ENCODE measurements at regions not wholly inside any gene's neighbourhood (a gene's known extent, or its start where the extent isn't known, plus 50 kb on each side); places are given as distances from the start of the nearest gene placed in this dataset.
"Not testable (repeated sequence)": the region's sequence is repeated elsewhere in the genome, so short reads cannot be mapped to it uniquely, and the experiment has no call there.

DNA sequence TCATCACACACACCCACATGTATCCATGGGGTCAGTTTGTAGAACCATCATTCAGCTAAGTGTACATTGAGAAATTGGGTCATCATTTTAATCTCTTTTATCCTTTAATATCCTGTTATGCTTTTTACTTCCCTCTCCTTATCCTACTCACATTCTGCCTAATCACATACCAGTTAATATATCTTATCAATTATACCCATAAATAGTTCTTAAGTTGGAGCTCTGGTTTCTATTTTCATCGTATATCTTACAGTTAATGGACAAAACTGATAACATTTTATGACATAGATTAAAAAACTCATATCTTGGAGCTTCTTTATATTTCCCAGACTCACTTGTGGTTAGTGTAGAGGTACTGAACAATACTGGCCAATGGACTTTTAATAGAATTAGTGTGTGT is 729.5 kb upstream of the LCORL start:
- intact Hi-C loops (cut with DNase I): loop anchor here (10.0 kb wide), 1 partner anchor 1086 kb away; no protein-coding TSS in a partner anchor
- ATAC-seq: no peak

DNA sequence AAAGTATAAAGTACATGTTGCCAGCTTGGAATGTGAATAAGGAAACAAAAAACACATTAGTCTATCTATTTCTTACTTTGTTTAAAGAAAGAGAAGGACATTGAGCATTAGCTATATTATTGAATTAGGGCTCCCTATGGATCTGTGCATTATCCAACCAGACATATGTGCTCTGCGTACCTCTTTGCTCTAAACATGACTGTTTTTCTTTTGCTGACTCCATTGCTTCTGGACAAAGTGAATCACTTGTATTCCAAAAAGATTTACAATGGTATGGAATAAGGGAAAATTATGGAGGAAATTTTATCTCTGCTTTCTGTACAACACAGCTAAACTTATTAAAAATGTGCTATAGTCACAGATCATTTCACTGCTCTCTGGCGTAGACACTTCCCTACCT is 727.8 kb upstream of the LCORL start:
- DNase-seq (ENCODE audit: low spot score) (no peak), ATAC-seq (no peak)
- intact Hi-C loops (cut with DNase I): no loop called here

More for the DNA sequence above, 729.5 kb upstream of the LCORL start:
- DNase-seq (ENCODE audit: low spot score): no peak

DNA sequence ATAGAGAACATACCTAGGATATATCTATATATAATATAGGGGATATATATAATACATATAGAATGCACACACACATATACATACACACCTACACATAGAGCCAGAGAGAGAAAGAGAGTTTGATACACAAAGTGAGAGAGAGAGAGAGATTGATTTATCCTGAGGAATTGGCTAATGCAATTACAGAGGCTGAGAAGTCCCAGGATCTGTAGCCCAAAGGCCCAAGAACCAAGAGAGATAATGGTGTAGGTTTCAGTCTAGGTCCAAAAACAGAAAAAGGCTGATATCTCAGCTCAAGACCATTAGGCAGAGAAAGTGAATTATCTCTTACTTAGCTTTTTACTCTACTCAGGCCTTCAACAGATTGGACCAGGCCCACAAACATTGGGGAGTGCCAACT is 715.0 kb upstream of the LCORL start:
- DNase-seq (ENCODE audit: low spot score) (no peak), ATAC-seq (no peak)
- intact Hi-C loops (cut with DNase I): no loop called here

DNA sequence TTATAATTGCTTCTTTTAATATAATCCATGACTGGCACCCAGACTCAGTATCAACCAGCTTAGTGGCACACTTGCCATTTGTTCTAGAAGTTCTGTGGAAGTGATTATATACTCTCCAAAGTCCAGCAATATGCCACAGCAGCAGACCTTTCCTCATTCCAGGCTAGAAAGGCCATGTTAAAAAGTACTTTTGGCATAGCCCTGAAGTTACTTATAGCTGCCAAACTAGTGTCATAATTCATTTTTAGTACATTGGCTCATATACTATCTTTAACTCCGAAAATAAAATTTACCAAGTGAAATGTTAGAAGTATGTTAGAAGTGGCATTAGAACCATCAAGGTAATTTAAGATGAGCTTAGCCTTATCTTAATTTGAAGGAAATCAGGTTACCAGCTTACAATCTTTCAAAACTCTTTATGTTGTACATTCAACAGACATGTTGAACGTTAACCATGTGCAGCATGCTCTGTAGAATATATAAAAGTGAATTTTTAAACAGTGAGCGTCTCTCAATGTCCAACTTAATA is 714.2 kb upstream of the LCORL start:
- intact Hi-C loops (cut with DNase I): no loop called here
- ATAC-seq: no peak
- DNase-seq (ENCODE audit: low spot score): no peak

DNA sequence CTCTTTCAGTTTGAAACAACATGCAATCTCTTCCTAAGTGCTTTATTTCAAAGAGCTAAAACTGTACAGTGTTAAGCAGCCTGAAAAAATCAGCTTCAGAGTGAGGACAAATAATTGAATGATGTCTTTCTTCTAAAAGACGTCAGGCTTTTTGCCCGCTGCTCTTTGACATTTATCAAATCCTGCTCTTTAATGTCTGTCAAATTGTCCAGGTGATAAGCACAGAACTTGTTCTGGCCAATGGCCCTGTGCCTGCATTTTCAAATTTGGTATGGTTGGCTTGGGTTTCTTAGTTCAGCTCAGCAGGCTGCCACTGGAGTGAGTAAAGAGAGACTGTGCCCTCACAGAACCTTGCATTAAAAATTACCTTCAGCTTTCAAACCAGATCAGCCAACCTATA is 712.9 kb upstream of the LCORL start:
- ATAC-seq: no peak
- intact Hi-C loops (cut with DNase I): no loop called here
- no peak for DNase-seq (ENCODE audit: low spot score)

DNA sequence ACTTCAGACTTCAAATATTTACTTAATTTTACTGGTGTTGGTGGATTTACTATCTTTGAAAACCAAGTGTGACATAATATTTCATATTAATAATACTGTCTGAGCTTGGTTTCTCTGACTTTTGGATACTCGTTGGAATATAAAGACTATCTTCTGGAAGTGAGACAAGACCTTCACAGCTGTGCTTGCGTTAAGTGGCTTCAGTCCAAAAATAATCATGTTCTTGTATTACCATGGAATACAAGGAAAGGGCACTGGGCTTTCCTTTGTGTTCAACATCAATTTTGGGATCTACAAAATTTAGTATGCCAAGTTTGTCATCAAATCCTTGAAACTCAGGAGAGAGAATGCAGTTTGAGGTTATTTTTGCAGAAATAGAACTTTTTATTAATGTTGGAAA is 712.4 kb upstream of the LCORL start:
- ATAC-seq: no peak
- intact Hi-C loops (cut with DNase I): no loop called here

DNA sequence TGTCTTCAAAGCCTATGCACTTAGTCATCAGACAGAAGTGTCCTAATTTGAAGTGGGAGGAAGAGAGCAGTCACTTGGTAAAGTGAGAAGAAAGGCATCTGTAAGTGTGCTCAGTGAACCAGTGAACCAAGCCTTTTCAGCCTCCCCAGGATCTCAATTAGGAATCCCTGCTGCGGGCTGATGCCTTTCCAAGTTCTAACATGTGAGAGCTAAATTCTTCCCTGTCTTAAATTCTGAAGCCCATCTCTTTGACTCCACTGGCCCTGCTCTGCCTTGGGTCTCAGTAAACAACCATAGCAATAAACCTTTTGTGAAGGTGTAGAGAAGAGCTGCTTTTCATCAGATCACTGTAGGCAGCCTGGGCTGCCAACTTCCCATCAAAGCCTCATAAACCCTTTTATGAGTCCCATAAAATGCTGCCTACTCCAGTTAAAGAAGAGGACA is 701.2 kb upstream of the LCORL start:
- no peak for ATAC-seq
- DNase-seq (ENCODE audit: low spot score): no peak
- intact Hi-C loops (cut with DNase I): no loop called here

More for the DNA sequence above, 712.4 kb upstream of the LCORL start:
- DNase-seq (ENCODE audit: low spot score): no peak

DNA sequence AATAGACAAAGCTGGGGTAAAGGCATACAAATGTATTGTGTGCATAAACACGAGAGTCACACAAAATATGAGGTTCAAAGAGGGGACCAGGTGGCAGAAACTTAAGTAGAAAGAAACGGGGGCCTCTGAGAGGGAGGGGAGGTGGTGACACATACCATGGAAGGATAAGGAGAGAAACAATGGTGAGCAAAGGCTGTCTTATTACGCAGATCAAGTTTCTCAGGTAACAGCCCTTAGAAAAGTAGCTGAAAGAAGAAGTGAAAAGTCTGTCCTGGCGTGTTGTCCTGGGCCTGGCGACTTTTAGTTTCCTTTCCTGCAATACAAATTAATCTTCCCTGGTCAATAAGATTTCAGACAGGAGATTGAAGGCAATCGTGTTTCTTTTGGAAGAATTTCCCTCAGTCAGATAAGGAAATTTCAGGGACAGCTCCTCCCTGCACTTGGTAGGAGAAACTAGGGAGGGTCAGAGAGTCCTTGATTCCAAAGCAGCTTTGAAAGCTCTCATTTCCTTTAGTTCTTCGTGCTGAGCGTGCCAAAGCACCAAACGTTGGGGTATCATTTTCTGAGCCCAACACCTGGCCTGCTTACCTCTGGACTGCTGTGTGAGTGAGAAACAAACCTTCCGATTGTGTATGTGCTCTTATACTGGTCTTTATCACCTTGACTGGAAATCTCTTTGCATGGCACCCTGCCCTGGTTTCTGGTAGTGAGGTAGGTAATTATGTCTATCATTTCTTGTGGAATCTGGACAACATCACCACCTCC is 676.7 kb upstream of the LCORL start:
- DNase-seq (ENCODE audit: low spot score) (no peak), ATAC-seq (no peak)
- intact Hi-C loops (cut with DNase I): no loop called here

DNA sequence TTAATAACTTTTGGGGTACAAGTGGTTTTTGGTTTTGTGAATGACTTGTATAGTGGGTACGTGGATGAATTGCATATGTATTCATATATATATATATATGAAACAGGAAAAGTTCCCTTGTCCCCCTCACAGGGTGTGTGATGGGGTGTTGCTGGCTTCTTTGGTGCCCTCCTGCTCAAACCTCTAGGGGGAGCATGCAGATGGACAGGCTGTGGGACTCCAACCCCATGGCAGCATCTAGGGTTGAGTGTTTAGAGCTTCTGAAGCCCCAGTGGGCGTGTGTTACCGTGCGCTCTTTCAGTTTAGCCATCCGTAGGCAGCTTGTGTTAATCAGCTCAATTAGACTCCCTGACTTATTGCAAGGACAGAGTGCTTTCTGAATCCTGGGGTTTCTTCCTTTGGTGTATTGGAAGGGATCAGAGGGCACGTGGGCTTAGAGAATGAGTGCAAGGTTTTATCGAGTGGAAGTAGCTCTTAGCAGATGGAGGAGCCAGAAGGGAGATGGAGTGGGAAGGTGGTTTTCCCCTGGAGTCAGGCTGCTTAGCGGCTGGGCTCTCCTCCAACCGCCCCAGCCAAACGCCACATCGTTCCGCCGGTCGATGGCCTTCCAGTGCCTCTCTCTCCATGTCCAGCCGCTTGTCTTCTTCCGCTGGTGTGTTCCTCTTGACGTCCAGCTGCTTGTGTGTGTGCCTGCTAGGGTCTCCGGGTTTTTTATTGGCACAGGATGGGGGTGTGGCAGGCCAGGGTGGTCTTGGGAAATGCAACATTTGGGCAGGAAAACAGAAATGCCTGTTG is 674.4 kb upstream of the LCORL start:
- DNase-seq (ENCODE audit: low spot score) (no peak), ATAC-seq (no peak)
- intact Hi-C loops (cut with DNase I): no loop called here

DNA sequence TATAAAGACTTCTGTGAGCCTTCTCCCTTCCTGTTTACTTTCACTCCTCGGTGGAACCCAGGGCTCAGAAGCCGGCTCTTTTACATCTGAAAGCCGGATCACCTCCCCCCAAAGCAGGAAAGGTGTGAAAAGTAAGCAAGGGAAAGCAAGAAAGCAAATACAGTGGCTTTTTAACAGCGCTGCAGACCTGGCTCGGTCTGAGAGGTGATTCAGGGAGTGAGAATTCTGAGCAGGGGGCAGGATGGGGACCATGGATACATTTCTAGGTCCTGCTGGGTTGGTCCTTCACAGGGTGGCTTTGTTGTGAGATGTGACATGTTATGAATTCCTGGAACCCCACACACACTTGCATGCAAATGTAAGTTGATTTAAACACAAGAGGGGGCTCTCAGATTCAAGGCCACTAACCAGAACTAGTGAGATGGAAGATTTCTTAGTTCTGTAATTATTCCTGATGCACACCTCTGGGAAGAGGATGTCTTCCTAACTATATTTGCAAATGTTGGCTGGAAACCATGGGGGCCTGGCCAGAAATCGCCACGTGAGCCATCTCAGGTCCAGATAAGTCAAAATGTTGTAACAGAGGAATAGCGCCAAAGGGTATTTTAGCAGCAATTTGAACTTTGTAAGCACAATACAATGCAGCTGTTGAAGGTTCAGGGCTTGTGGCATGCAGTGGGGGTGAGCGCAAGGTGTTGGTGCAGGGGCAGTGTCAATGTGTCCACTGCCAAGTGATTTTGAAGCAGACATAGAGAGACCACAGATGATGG is 670.1 kb upstream of the LCORL start:
- intact Hi-C loops (cut with DNase I): no loop called here
- ATAC-seq (peak; percentile 17), DNase-seq (ENCODE audit: low spot score) (no peak)

DNA sequence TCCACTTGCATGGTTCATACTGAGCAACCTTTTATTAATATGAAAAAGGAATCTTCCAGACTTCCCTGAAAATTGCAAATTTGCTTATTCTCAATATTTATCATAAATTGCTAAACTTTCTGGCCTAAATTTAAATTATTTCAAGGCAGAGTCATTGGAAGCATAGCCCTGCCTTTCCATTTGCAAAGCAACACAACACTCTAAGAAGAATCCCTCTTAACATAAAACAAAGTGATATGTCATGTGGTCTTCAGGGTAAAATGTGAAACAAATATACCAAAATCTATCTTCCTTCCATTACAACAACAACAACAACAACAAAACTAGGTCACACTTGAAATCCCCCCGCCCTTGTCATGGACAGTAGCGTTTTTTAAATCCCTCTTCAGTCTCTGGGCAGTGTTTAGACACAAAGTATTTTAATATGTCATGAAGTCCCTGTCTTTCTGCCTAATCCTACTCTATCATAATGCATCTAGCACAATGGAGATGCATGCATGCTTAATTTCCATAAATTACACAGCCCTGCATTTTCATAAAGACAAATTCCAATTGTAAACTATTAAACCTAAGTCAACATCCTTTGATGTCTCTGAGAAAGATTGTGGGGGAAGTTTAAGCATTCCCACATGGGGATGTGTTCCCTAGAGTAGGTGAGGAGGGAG is 668.9 kb upstream of the LCORL start:
- intact Hi-C loops (cut with DNase I): no loop called here
- no peak for ATAC-seq
- no peak for DNase-seq (ENCODE audit: low spot score)

DNA sequence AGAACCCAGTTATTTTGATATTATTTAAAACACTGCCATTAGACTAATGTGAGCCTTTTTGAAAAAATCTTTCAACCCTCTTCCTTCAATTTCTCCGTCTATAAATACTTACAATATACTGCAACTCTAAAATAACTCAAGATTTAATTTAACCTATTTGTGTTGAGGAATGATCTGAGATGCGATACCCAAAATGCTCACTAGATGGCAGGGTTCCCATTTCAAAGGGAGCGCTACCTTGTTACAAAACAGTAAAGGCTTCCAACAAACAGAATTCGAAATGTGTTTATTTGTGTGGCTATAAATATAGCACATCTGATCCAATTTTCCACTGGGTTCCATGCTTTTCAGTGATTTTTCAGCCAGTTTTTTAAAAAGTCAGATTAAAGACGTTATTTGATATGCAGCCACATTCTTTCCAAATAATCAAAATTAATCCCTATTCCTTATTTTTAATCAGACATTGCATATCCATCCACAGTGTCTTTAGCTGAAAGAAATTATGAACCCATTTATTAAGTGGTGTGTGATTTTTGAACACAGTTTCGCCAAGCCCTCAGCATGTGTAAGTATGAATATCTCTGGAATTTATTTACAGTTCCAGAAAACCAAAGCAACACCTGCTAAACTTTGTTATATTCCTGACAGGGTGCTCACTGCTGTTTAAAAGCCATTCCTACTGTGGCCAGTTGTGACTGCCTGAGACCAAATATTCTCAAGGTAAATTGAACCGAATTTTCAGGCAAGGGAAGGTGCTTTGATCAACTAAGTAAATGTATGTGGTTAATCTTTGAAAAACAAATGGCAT is 668.0 kb upstream of the LCORL start:
- DNase-seq (ENCODE audit: low spot score) (peak; percentile 66), ATAC-seq (peak; percentile 68)
- intact Hi-C loops (cut with DNase I): no loop called here

DNA sequence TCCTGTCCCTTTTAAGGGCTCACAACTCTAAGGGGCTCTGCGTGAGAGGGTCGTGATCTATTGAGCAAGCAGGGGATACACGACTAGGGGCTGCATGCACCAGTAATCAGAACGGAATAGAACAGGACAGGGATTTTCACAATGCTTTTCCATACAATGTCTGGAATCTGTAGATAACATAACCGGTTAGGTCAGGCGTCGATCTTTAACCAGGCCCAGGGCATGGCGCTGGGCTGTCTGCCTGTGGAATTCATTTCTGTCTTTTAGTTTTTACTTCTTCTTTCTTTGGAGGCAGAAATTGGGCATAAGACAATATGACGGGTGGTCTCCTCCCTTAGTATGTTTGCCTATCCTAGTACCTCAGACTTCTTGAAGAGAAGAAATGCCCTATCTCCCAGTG is 666.8 kb upstream of the LCORL start:
- intact Hi-C loops (cut with DNase I); DNase-seq (ENCODE audit: low spot score); ATAC-seq: not testable (repeated sequence)

DNA sequence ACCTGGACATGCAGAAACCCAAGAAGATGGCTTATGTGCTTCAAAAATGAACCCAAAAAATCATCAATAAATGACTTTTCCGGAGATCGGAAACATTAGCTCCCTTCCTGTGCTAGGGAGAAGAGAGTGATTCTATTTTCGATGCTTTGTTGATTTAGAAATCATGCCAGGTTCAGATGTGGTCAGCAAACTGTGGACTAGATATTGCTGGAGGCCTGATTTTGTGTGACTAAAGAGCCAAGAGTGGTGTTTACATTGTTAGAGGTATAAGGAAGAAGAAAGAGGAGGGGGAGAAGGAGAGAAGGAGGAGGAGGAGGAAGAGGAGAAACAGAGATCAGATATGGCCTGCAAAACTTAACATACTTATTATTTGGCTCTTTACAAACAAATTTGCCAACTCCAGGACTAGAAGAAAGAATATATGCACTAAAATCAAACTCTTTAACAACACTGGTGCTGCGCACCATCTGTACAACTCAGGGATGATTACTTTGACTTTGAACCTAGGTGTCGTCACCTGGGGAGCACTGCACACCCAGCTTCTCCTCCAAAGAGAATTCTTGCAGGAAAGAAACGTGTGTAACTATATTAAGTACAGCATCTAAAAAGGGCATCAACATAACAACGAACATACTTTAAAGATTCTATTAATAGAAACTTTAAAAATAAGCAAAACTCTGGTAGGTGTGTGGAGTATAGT is 664.9 kb upstream of the LCORL start:
- intact Hi-C loops (cut with DNase I): no loop called here

DNA sequence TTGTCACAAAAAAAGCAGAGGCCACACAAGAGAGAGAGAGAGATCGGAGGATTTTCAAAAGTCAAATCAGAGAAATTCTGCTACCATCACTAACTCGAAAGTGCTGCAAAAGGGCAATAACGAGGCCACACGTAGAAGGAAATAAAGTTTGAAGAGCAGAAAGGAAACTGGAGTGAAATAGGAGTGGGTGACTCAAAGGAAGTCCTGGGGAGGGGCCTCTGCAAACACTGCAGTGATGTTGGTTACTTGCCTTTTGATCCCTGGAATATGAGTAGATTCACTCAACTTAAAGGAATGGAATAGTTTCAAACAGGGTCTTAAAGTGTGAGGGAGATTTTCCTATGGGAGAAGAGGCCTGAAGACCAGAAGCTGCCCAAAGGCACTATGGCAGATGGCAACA is 663.4 kb upstream of the LCORL start:
- no peak for DNase-seq (ENCODE audit: low spot score)
- intact Hi-C loops (cut with DNase I): no loop called here
- no peak for ATAC-seq

More for the DNA sequence above, 664.9 kb upstream of the LCORL start:
- no peak for DNase-seq (ENCODE audit: low spot score)
- ATAC-seq: no peak

DNA sequence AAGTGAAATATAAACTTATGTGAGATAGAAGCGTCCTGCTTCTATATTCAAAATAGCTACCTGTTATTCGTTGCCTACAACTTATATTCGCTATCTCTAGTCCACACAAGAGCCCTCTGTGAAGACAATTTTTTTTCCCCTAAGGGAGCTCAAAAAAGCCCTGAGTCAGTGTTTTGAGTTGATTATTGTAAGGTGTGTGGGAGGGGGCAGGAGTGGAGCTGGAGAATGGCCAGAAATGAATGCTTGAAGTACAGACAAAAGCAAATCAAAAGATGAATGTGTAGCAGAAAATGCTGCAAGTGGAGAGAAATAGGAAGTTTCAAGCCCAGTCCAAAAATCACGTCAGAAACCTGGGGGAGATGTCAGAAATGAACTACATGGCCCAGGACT is 655.0 kb upstream of the LCORL start:
- intact Hi-C loops (cut with DNase I): no loop called here
- no peak for DNase-seq (ENCODE audit: low spot score)
- no peak for ATAC-seq
